DMS53 (cell line): ENCODE measurements at regions not wholly inside any gene's neighbourhood (a gene's known extent, or its start where the extent isn't known, plus 50 kb on each side); places are given as distances from the start of the nearest gene placed in this dataset.

Experiments used
- DNase-seq: peaks from one replicate; lab custom pipeline; 2025; lab: John Stamatoyannopoulos, UW

DNA sequence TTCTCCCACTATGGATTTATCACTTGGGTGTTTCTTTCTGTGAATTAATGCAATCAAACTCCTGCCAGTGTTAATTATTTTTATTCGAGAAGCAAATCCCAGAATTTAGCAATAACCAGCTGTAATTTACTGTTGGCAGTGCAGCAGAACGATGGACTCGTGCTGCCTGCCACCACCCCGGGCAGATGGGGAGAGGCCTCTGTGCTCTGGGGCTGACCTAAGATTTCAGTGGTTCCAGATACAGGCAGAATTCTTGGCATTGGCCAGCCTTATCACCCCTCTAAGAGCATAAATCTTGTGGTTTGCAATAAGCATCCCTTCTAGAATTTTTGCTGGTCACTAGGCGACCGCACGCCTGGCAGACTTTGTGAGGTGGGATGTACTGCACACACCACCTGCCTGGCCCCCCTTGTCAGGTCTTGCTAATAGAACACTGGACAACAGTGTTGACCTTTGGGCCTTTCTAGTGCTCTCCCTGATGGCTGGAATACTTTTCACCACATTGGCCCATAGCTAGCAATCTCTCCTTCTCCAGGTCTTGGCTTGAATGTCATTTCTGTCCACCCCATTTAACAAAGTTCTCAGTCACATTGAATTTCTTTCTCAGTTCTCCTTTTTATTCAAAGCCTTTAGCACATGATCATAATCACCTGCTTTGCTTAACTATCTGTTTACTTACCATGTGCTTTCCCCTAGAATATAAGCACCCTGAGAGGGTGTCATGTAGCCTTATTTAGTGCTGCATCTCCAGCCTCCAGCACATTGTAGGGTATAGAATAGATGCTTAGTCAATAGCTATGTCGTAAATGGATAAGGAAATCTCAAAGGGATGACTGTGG lies 122.1 kb upstream of the DYNLRB2 start:
- DNase-seq = no peak

- DNase-seq = no peak
These were observed 123.0 kb upstream of the DYNLRB2 start for GRCh38 chr16:80417706-80418271.

GRCh38 chr16:80408014-80408413 lies 132.8 kb upstream of the DYNLRB2 start:
- no peak for DNase-seq

DNA sequence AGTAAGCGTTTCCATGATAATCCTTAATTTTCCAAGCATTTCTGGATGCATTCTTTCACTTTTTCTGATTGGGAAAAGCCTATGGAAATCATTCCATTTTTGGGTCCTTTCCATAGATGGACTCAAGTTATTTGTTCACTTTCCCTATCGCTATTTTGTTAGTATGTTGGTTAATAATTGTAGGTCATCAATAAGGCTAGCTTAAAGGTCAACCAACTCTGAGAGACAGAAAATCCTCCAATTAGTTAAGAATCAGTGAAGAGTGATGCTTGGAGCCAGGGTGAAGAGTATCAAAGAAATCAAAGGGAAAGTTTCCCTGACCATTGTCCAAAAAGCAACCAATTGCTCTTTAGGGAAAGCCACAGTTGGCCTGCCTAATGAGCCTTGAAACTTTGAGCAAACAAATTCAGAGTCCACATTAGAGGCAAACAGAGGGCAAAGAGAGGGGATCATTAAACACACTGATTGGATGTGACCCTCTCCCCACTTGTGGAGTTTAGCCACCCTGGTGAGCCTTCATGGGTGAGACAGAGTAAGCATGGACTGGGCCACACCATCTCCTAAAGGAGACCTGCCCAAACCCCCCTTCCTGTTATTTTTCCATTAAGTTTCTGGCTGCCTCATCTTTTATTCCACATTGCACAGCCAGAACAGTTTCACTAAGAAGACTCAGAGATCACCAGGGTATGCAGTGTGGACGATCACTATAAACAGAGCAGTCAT lies 133.4 kb upstream of the DYNLRB2 start:
- no peak for DNase-seq

DNA sequence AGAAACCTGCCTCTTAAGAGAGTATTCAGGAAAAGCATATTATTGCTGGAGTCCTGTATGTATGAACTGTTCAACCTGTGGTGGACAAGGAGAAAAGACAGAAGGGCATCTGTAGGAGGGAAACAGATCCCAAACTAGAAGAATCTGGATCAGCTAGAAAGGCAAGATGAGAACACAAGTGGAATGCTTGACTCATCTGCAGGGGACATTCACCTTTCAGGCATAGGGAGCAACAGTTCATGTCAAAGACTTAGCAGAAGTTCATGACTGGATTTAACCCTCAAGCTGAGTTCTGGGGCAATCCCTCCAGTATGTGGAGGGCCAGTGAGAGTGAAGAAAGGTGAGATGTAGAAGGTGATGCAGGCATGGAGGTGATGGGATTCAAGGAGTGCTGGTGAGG lies 135.9 kb upstream of the DYNLRB2 start:
- no peak for DNase-seq

- DNase-seq = no peak
These were observed 136.9 kb upstream of the DYNLRB2 start for GRCh38 chr16:80403894-80404293.

DNA sequence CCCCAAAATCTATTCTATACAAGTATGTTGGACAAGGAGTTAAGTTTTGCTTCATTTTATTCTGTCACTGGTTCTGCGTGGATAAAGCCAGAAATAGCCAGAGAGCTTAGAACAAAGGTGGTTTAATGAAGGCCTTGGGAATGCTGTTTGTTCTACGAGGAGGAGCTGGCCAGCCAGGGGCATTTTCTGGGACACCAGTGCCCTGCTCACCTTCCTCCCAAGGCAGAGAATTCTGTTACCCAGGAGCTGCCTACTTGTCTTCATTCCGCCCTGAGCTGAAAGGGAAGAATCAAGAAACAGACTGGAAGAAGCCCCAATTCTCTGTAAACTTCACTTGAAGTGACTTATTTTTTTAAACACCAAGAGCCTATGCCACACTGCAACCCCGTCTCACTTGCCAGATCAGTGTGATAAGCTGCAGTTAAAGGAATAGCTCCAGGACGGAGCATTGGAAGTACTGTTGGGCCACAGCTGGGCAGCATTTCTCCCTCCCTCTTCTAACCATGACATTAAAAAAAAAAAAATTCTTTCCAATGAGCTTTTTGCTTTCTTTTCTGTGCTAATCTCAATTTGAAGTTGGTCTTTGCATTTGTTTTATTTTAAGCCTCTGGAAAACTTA lies 149.8 kb upstream of the DYNLRB2 start:
- no peak for DNase-seq

DNA sequence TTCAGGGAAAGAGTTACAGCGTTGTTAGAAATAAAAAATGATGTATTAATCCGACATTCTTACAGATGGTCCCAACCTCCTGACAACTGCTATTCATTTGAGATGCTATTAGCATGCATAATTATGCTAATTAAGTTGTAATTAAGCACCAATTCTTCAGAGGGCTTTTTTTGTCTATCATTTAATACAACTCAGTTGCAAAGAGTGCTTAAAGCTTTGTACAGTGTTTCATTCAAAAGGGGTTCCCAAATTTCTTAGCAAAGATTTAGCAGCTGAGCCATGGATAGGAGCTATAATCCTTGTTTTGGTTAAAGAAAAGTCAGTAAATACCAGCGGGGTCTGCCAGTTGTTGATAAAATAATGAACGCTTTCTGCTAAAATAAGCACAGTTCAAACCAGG lies 150.7 kb upstream of the DYNLRB2 start:
- DNase-seq = no peak

DNA sequence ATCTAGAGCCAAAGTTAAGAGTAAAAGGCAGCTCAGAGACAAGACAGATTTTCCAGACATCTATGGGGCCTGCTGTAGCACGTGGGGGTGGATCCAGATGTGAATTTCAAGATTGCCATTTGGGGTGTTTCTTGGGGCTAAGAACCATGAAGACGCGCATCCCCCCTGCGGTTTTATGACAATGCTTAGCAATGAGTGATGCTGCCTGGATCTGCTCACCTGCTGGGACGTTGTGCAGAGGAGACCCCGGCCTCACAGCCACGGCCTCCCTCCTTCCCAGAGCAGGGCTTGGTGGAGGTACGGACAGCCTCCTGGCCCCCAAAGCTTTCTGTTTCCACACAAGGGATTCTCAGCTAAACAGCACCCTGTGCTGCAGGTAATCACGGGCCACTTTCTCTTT lies 151.5 kb upstream of the DYNLRB2 start:
- DNase-seq = no peak

- DNase-seq = no peak
These were observed 153.4 kb upstream of the DYNLRB2 start for GRCh38 chr16:80387318-80387921.

DNA sequence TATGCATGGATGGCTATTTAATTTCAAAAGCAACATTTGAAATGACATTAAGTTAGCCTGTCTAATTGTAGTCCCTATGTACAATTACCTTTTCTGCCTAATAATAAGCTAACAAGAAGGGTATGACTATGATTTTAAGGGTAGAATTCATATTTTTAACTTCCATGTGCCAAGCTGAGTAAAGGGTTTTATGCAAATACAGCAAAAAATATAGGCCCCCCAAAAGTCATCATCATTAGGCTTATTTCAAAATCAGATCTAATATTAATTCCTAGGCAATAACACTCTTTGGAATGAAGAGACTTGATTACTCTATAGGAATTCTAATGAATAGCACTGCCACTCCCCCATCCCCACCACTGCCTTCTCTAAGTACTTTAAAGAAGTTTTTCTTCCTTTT lies 155.9 kb upstream of the DYNLRB2 start:
- DNase-seq = no peak

- DNase-seq = no peak
These were observed 160.3 kb upstream of the DYNLRB2 start for GRCh38 chr16:80380514-80380913.

GRCh38 chr16:80377096-80377956 lies 163.5 kb upstream of the DYNLRB2 start:
- no peak for DNase-seq

DNA sequence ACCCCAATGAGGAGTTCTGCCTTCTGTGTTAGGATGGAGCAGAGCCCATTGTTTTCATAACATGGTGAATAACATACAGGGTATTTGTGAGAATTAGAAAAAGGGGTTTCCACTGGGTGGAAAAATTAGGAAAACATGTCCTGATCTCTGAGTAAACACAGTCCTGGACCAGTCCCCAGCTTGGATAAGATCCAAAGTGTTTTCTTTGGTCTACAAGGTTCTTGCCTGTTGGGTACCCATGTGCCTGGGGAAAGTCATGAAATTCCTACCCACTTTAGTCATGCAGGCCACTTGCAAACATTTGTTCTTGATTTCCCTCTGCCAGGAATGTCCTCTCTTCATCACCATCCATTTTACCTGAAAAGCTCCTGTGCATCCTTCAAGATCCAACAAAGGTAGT lies 164.8 kb upstream of the DYNLRB2 start:
- DNase-seq = no peak

- DNase-seq = no peak
These were observed 165.3 kb upstream of the DYNLRB2 start for GRCh38 chr16:80375513-80375912.

DNA sequence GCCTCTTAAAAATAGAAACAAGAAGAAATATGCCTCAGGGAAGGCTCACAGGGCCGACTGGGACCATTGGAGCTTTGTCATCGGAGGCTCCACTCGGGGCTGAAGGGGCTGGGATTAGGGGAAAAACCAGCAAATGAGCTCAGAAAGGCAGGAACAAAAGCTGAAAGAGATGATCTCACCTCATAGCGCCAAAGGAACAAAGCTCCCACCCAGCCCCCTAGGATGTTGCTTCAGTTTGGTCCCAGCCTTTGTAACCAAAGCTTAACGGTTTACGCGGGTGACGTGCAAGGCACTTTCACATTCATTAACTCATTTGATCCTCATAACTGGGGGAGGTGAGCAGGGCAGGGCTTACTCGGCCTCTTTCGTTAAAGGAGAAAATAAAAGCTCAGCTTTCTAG lies 168.5 kb upstream of the DYNLRB2 start:
- DNase-seq = no peak

- peak; percentile 64 for DNase-seq
These were observed 171.4 kb upstream of the DYNLRB2 start for GRCh38 chr16:80369138-80369958.

DNA sequence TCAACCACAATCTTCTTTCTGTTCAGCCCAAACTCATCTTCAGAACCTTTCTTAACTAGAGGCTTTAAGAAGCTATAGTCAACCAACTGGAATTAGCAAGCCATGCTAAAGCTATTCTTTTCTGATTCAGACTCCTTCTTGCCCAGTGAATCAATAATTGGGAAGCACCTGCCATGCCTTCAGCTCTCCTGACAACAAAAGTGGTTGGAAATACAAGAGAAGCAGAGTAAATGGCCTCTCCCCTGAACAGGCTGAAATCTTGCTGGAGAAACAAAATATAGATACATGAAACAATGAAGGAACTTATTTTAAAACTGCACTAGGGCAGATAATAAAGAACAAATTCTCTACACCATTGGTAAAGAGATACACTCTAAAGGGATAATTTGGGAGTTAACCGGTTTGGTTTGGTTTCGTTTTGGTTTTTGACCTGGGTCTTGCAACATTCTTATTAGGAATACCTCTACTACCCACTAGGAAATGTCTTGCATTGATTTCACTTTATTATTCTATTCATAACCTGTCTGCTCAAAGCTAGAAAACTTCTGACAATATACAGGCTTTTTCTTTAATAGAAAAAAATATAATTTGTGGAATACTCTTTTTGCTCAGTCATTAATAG lies 173.6 kb upstream of the DYNLRB2 start:
- DNase-seq = no peak

DNA sequence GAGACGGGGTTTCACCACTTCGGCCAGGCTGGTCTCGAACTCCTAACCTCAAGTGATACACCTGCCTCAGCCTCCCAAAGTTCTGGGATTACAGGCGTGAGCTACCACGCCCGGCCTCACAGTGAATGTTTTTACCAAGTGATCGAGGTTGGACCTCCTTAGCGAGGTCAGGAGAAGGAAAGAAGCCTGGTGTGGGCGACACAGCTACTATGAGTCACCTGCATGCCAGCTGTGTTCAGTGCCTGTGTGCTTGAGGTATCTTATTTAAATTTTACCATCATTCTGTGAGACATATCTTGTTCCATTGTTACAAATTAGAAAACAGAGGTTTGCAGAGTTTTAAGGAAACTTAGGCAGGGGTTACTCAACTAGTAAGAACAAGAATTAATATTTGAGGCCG lies 174.8 kb upstream of the DYNLRB2 start:
- no peak for DNase-seq

DNA sequence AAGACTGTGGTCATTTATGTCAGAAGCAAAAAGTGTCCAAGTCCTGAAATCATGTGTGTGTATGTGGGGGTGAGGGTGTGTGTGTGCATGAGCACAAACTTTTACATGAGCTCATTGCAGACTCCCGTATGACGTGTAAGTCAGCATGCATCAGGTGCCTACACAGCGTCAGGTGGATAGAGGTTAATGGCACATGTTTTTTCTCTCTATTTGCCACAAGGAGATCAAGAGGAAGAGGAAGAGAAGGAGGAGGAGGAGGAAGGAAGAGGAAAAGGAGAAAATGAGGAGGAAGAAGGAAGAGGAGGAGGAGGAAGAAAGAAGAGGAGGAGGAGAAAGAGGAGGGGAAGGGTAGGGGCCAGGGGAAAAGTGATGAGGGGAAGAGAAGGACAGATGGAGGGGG lies 178.0 kb upstream of the DYNLRB2 start:
- DNase-seq = no peak
